Endothelial cell of umbilical vein (primary cell): ENCODE measurements at regions not wholly inside any gene's neighbourhood (a gene's known extent, or its start where the extent isn't known, plus 50 kb on each side); places are given as distances from the start of the nearest gene placed in this dataset.

Source experiments
- BruUV-seq: library from RNA; stranded (reverse); fragments of 400-500 nt; replicated peaks from 2 replicates; lab custom pipeline; 2021; lab: Mats Ljungman, UMichigan
- CTCF ChIA-PET: fragments of 300-600, 350-600 bp; sonication (Branson Sonifier 250); formaldehyde crosslinking; loops from one replicate; lab custom pipeline; 2021; ENCODE audit warnings: antibody characterized with exemption, inconsistent platforms; lab: Charles Lee
- POLR2A ChIA-PET: fragments of 300-600, 350-600 bp; sonication (Branson Sonifier 250); formaldehyde crosslinking; loops from one replicate; lab custom pipeline; 2021; ENCODE audit warnings: antibody characterized with exemption, inconsistent platforms; lab: Charles Lee
- DNase-seq: peaks from one replicate; pipeline ENCODE4 v3.0.0-alpha.2; 2011; ENCODE audit warnings: low read depth, low spot score
- FAIRE-seq: peaks from 2 replicates; lab custom pipeline; 2011; peaks lifted over from hg19 to GRCh38; lab: Jason Lieb, UNC
- H2AFZ ChIP-seq: 2 replicates; pipeline ENCODE4 v1.6.0; 2012; ENCODE audit warnings: low read depth, low read length, control low read depth, inconsistent platforms
- H3K27ac ChIP-seq: 2 replicates; pipeline ENCODE4 v1.5.1; 2011; ENCODE audit warnings: low read depth, mild to moderate bottlenecking, control low read depth, low read length, moderate library complexity; ENCODE audit not compliant: insufficient read depth
- H3K27me3 ChIP-seq, 2 experiments: 2 replicates each; pipeline versions ENCODE4 v1.6.0 to v1.6.1; 2011; ENCODE audit warnings: low read length in 2 of 2, mixed read lengths in 1 of 2; ENCODE audit not compliant: control insufficient read depth in 2 of 2, insufficient read depth in 2 of 2
- H3K36me3 ChIP-seq, 2 experiments: 2 replicates in 1 of 2; 3 replicates in 1 of 2; pipeline ENCODE4 v1.5.1; 2011; ENCODE audit warnings: low read length in 2 of 2, mild to moderate bottlenecking in 1 of 2, moderate library complexity in 1 of 2; ENCODE audit not compliant: control insufficient read depth in 2 of 2, insufficient read depth in 2 of 2; ENCODE audit errors: extremely low read depth in 1 of 2
- H3K4me1 ChIP-seq: 3 replicates; pipeline ENCODE4 v1.5.1; 2011; ENCODE audit warnings: mild to moderate bottlenecking, low read length; ENCODE audit not compliant: control insufficient read depth, insufficient read depth; ENCODE audit errors: extremely low read depth
- H3K4me2 ChIP-seq: 2 replicates; pipeline ENCODE4 v1.6.1; 2011; ENCODE audit warnings: low read length, control low read depth, mixed read lengths; ENCODE audit not compliant: insufficient read depth
- H3K4me3 ChIP-seq, 3 experiments: fragments of 200-600 bp in 1 of 3; sonication (generic), shearing (Covaris generic) in 1 of 3; replicated peaks in 1 of 3; 2 replicates each; pipeline ENCODE4 v1.5.1; 2011 to 2016; ENCODE audit warnings: control low read depth in 3 of 3, low read length in 3 of 3, mild to moderate bottlenecking in 2 of 3, inconsistent platforms in 1 of 3, low read depth in 1 of 3, moderate library complexity in 1 of 3; ENCODE audit not compliant: insufficient read depth in 1 of 3
- H3K79me2 ChIP-seq: 2 replicates; pipeline ENCODE4 v1.6.0; 2012; ENCODE audit warnings: low read length, inconsistent platforms; ENCODE audit not compliant: control insufficient read depth, insufficient read depth
- H3K9ac ChIP-seq: replicated peaks from 2 replicates; pipeline ENCODE3; 2011; ENCODE audit warnings: low read length, control low read depth; ENCODE audit not compliant: insufficient read depth; ENCODE audit errors: extremely low read depth
- H3K9me1 ChIP-seq: replicated peaks from 3 replicates; pipeline ENCODE4 v1.6.0; 2011; ENCODE audit warnings: mild to moderate bottlenecking, low read length; ENCODE audit not compliant: control insufficient read depth, insufficient read depth; ENCODE audit errors: extremely low read depth
- H3K9me3 ChIP-seq: replicated peaks from 2 replicates; pipeline ENCODE4 v1.5.1; 2012; ENCODE audit warnings: low read length, inconsistent platforms; ENCODE audit not compliant: control insufficient read depth, insufficient read depth
- H4K20me1 ChIP-seq: replicated peaks from 2 replicates; pipeline ENCODE3; 2011; ENCODE audit warnings: mild to moderate bottlenecking, low read length; ENCODE audit not compliant: control insufficient read depth, insufficient read depth; ENCODE audit errors: extremely low read depth
- CTCF ChIP-seq, 2 donors: IDR thresholded peaks; 1 replicate in 1 of 2; 2 replicates in 1 of 2; pipeline ENCODE4 v1.5.1; 2011; ENCODE audit warnings: low read length in 2 of 2, mild to moderate bottlenecking in 2 of 2, moderate library complexity in 2 of 2, control low read depth in 1 of 2, inconsistent platforms in 1 of 2, low read depth in 1 of 2; ENCODE audit not compliant: insufficient read depth in 1 of 2; ENCODE audit errors: extremely low read depth in 1 of 2
- EZH2 ChIP-seq: IDR thresholded peaks from 2 replicates; pipeline ENCODE4 v1.6.1; 2012; ENCODE audit warnings: borderline replicate concordance, low read depth, mild to moderate bottlenecking, moderate library complexity, low read length, inconsistent platforms; ENCODE audit not compliant: severe bottlenecking
- FOS ChIP-seq: IDR thresholded peaks from 2 replicates; pipeline ENCODE4 v1.6.1; 2011; ENCODE audit warnings: mild to moderate bottlenecking, low read length, moderate library complexity, borderline replicate concordance; ENCODE audit not compliant: insufficient read depth
- GATA2 ChIP-seq: IDR thresholded peaks from 2 replicates; pipeline ENCODE4 v1.7.0; 2011; ENCODE audit warnings: low read depth, mild to moderate bottlenecking, moderate library complexity, mixed read lengths, low read length; ENCODE audit not compliant: insufficient read length, insufficient read depth
- JUN ChIP-seq: IDR thresholded peaks from 2 replicates; pipeline ENCODE4 v1.6.1; 2011; ENCODE audit warnings: borderline replicate concordance, low read depth; ENCODE audit not compliant: insufficient read length, insufficient read depth
- MAX ChIP-seq: IDR thresholded peaks from 2 replicates; pipeline ENCODE4 v1.6.1; 2011; ENCODE audit not compliant: insufficient read depth, insufficient read length
- MYC ChIP-seq: IDR thresholded peaks from one replicate; pipeline ENCODE4 v1.6.1; 2011; ENCODE audit warnings: mild to moderate bottlenecking, low read depth, low read length
- POLR2A ChIP-seq: IDR thresholded peaks from 2 replicates; pipeline ENCODE4 v1.6.1; 2012; ENCODE audit warnings: low read depth, mild to moderate bottlenecking, control low read depth, low read length
- POLR2AphosphoS5 ChIP-seq: IDR thresholded peaks from 2 replicates; pipeline ENCODE4 v1.6.1; 2012; ENCODE audit warnings: low read depth, mild to moderate bottlenecking, control low read depth, low read length, moderate library complexity; ENCODE audit not compliant: insufficient read depth
- dilution Hi-C: fragments of 300-500 bp; cut with MboI; formaldehyde crosslinking; loops from one replicate; pipeline ENCODE4 v1.15.0; 2019; ENCODE audit warnings: low sequenced_read_pairs; ENCODE audit not compliant: extremely low pct_ligation_motif_present
- intact Hi-C: fragments of 100-400 bp; cut with micrococcal nuclease; formaldehyde crosslinking; loops from one replicate; pipeline ENCODE4 v1.10.0; 2022

- intact Hi-C loops: no loop called here
- H3K27me3 ChIP-seq: no peaks in the 10 kb centered on the region
- no peak overlapping the region for H3K4me2 ChIP-seq
- TF ChIP-seq MYC (no peak), GATA2 (no peak), POLR2A (no peak), FOS (no peak), CTCF (IDR thresholded peaks at IDR 0.05; ENCODE audit: extremely low read depth in 1 of 2, insufficient read depth in 1 of 2, low read depth in 1 of 2, low read length in 2 of 2) (no peak), EZH2 (no peak), MAX (no peak), JUN (no peak), POLR2AphosphoS5 (no peak)
- H3K9me3 ChIP-seq: no peaks in the 10 kb centered on the region
- no TSS peak for BruUV-seq
- no peak overlapping the region for H2AFZ ChIP-seq
- DNase-seq: no peak
- ChIA-PET POLR2A (interaction anchor here (0.6 kb wide), 1 partner anchor 1368 kb away, joined by 3 read pairs; no protein-coding TSS in a partner anchor), CTCF (no interaction called here)
- H3K4me1 ChIP-seq: no peaks in the 10 kb centered on the region
- no peaks in the 10 kb centered on the region for H3K36me3 ChIP-seq
- no peak overlapping the region for H3K27ac ChIP-seq
- FAIRE-seq: no peak
- H3K79me2 ChIP-seq: no peaks in the 10 kb centered on the region
- H4K20me1 ChIP-seq: no peaks in the 10 kb centered on the region
- H3K9me1 ChIP-seq: no peaks in the 10 kb centered on the region
- no peak overlapping the region for H3K9ac ChIP-seq
- dilution Hi-C loops: no loop called here
- H3K4me3 ChIP-seq: no peak overlapping the region
Observed at GRCh38 chr3:105284876-105285275, 81.8 kb upstream of the ALCAM start.
